Peyer's patch (tissue), 4 donors: ENCODE measurements at regions not wholly inside any gene's neighbourhood (a gene's known extent, or its start where the extent isn't known, plus 50 kb on each side); places are given as distances from the start of the nearest gene placed in this dataset.

Experiments
- DNase-seq, 3 donors: peaks; one replicate each; pipeline ENCODE4 v3.0.0-alpha.2; 2017 to 2019
- H3K27ac ChIP-seq, 4 donors: fragments of 200-600 bp; sonication (generic); one replicate each; pipeline ENCODE4 v1.5.1; 2016 to 2019
- H3K27me3 ChIP-seq, 2 donors: fragments of 200-600 bp; sonication (generic); one replicate each; pipeline ENCODE4 v1.5.1; 2019
- H3K36me3 ChIP-seq, 3 donors: fragments of 200-600 bp; sonication (generic); one replicate each; pipeline ENCODE4 v1.5.1; 2016 to 2019
- H3K4me1 ChIP-seq, 4 donors: fragments of 200-600 bp; sonication (generic); one replicate each; pipeline ENCODE4 v1.5.1; 2016 to 2019
- H3K4me3 ChIP-seq, 4 donors: fragments of 200-600 bp; sonication (generic); 1 replicate in 3 of 4; 2 replicates in 1 of 4; pipeline ENCODE4 v1.5.1; 2016 to 2019; ENCODE audit warnings: mild to moderate bottlenecking in 1 of 4
- H3K9me3 ChIP-seq, 4 donors: fragments of 200-600 bp; sonication (generic); one replicate each; pipeline ENCODE4 v1.5.1; 2016 to 2019; ENCODE audit warnings: mild to moderate bottlenecking in 1 of 4
- POLR2A ChIP-seq, 2 donors: fragments of 450-650 bp; IDR thresholded peaks; one replicate each; pipeline ENCODE4 v1.5.1; 2017; ENCODE audit warnings: antibody characterized with exemption in 2 of 2, mild to moderate bottlenecking in 2 of 2, moderate library complexity in 2 of 2
- TF ChIP-seq, protein P1 (sequence below), 6 experiments: fragments of 450-650 bp in 4 of 6; fragments of 200-600 bp in 2 of 6; sonication (generic) in 1 of 6; IDR thresholded peaks; one replicate each; pipeline ENCODE4 v1.5.1; 2017 to 2019; ENCODE audit warnings: antibody characterized with exemption in 6 of 6, mild to moderate bottlenecking in 3 of 6, moderate library complexity in 1 of 6

DNA sequence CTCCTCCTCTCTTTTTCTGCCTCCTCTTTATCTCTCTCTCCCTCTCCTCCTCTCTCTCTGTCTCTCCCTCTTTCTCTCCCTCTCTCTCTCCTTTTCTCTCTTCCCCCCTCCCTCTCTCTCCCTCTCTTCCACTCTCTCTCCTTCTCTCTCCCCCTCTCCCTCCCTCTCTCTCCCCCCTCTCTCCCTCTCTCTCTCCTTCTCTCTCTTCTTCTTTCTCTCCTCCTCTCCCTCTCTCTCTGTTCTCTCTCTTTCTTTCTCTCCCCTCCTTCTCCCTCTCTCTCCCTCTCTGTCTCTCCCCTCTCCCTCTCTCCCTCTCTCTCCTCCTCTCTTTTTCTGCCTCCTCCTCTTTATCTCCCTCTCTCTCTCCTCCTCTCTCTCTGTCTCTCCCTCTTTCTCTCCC is 197.4 kb downstream of the UQCRFS1 start:
- DNase-seq, result no peak
- no peak overlapping the region for H3K4me3 ChIP-seq
- no peak overlapping the region for H3K27ac ChIP-seq
- no peaks in the 10 kb centered on the region for H3K36me3 ChIP-seq
- H3K4me1 ChIP-seq, result no peaks in the 10 kb centered on the region
- H3K27me3 ChIP-seq, result no peaks in the 10 kb centered on the region
- TF ChIP-seq POLR2A (IDR thresholded peaks at IDR 0.05), result no peak
- TF ChIP-seq, protein P1, sequence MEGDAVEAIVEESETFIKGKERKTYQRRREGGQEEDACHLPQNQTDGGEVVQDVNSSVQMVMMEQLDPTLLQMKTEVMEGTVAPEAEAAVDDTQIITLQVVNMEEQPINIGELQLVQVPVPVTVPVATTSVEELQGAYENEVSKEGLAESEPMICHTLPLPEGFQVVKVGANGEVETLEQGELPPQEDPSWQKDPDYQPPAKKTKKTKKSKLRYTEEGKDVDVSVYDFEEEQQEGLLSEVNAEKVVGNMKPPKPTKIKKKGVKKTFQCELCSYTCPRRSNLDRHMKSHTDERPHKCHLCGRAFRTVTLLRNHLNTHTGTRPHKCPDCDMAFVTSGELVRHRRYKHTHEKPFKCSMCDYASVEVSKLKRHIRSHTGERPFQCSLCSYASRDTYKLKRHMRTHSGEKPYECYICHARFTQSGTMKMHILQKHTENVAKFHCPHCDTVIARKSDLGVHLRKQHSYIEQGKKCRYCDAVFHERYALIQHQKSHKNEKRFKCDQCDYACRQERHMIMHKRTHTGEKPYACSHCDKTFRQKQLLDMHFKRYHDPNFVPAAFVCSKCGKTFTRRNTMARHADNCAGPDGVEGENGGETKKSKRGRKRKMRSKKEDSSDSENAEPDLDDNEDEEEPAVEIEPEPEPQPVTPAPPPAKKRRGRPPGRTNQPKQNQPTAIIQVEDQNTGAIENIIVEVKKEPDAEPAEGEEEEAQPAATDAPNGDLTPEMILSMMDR (IDR thresholded peaks at IDR 0.05), result no peak
- H3K9me3 ChIP-seq, result no peaks in the 10 kb centered on the region

DNA sequence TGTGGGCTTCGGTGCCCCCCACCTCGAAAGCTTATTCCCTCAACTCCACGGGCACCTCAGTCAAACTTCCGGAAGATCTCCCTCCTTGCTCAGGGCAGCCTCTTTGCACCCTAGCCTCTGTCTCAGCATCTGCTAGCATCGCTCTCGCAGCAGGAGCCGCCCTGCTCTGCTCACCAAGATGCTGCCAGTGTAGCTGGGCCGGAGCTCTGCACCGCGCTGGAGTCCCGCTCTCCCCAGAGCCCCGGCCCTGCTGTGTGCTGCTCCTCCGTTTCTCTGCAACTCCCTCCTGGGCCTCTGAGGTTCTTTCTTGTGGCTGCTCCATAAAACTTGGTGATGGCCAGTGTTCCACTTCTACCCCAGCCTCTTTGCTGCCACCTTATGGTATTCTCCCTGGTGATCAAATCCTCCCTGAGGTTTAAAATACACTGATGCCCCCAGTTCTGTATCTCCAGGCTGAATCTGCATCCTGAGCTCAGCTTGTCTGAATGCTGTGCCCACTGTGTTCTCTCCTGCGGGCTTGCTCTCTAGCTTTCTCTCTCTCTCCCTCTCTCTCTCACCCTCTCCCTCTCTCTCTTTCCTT is 198.0 kb downstream of the UQCRFS1 start:
- no peak for TF ChIP-seq POLR2A (IDR thresholded peaks at IDR 0.05)
- TF ChIP-seq, protein P1 (IDR thresholded peaks at IDR 0.05), result no peak
- no peaks in the 10 kb centered on the region for H3K36me3 ChIP-seq
- no peak for DNase-seq

DNA sequence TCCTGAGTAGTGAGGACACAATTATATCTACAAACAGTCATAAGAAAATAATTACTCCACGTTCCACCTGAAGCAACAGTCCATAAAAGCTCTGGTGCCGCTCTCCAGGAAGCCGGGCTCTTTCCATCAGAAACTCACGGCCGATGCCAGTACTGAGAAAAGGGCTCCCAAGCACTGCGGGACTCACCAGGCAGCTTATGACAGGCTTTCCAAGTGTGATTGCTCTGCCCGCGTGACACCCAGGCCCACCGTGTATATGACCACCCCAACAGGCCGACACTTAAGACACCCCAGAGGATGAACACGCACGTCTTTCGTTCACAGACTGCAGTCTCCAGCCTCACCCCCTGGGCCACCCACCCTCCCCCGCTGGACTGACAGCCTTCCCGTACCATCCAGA is 199.0 kb downstream of the UQCRFS1 start:
- Histone ChIP-seq H3K27ac (no peak overlapping the region), H3K27me3 (no peaks in the 10 kb centered on the region), H3K9me3 (no peaks in the 10 kb centered on the region), H3K4me1 (no peaks in the 10 kb centered on the region), H3K36me3 (no peaks in the 10 kb centered on the region), H3K4me3 (no peak overlapping the region)
- TF ChIP-seq, protein P1 (IDR thresholded peaks at IDR 0.05), result no peak
- no peak for TF ChIP-seq POLR2A (IDR thresholded peaks at IDR 0.05)
- no peak for DNase-seq

More for the DNA sequence above, 198.0 kb downstream of the UQCRFS1 start:
- Histone ChIP-seq H3K4me3 (no peak overlapping the region), H3K9me3 (no peaks in the 10 kb centered on the region), H3K27me3 (no peaks in the 10 kb centered on the region), H3K27ac (no peak overlapping the region), H3K4me1 (no peaks in the 10 kb centered on the region)

DNA sequence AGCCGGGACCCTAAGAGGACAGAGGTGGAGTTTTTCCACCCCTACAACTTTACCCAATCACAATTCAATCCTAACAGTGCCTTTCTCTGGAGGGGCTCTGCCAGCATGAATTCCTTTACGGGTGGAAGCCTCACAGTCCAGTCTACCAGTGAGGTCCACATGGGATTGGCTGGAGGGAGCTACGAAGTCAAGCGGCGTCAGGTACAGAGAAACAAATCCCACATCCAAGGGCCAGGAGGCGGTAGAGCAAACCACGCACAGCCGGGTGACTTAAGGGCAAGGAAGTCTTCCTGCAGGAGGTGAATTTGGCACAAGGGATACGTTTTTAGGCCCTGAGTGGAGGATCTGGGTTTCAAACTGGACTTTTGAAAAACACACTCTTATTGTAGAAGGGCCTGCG is 199.6 kb downstream of the UQCRFS1 start:
- DNase-seq, result no peak
- no peak overlapping the region for H3K4me3 ChIP-seq

DNA sequence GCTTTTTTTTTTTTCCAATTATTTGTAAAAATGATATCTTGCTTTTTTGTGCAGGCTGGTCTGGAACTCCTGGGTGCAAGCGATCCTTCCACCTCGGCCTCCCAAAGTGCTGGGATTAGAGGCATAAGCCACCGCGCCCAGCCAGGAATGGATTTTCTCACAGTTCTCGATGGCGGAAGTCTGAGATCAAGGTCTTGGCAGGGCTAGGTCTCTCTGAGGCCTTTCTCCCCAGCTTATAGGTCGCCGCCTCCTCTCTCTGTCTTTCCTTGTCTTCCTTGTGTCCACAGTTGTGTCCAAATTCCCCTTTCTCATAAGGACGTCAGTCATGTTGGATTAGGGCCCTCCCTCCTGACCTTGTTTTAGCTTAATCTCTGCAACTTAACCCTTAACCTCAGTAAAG is 200.5 kb downstream of the UQCRFS1 start:
- no peak for DNase-seq
- no peaks in the 10 kb centered on the region for H3K36me3 ChIP-seq
- no peak overlapping the region for H3K4me3 ChIP-seq
- no peaks in the 10 kb centered on the region for H3K9me3 ChIP-seq
- no peaks in the 10 kb centered on the region for H3K4me1 ChIP-seq
- TF ChIP-seq, protein P1 (IDR thresholded peaks at IDR 0.05), result no peak
- no peak for TF ChIP-seq POLR2A (IDR thresholded peaks at IDR 0.05)
- H3K27me3 ChIP-seq, result no peaks in the 10 kb centered on the region
- no peak overlapping the region for H3K27ac ChIP-seq

More for the DNA sequence above, 199.6 kb downstream of the UQCRFS1 start:
- TF ChIP-seq, protein P1 (IDR thresholded peaks at IDR 0.05), result no peak
- TF ChIP-seq POLR2A (IDR thresholded peaks at IDR 0.05), result no peak
- no peaks in the 10 kb centered on the region for H3K36me3 ChIP-seq
- no peak overlapping the region for H3K27ac ChIP-seq
- H3K4me1 ChIP-seq, result no peaks in the 10 kb centered on the region
- no peaks in the 10 kb centered on the region for H3K27me3 ChIP-seq
- H3K9me3 ChIP-seq, result no peaks in the 10 kb centered on the region

DNA sequence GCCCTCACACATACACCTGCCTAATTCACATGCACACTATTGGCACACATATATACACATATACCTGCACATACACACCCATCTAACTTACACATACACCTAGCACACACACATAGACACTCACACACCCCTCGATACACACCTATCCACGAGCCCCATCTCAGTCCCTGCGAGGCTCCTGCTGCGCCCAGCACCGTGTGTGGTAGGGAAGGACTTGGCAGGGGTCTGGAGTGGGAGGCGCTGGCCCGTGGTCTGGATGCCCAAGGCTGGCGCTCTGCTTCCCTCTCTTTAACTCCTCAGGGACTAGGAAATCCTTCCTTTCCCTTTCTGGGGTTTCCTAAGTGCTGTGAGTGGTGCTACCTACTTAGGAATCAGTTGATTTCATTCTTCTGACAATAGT is 202.7 kb downstream of the UQCRFS1 start:
- DNase-seq, result no peak
- TF ChIP-seq, protein P1 (IDR thresholded peaks at IDR 0.05), result no peak
- no peak for TF ChIP-seq POLR2A (IDR thresholded peaks at IDR 0.05)

More for the DNA sequence above, 202.7 kb downstream of the UQCRFS1 start:
- H3K9me3 ChIP-seq, result no peaks in the 10 kb centered on the region
- no peak overlapping the region for H3K27ac ChIP-seq
- no peaks in the 10 kb centered on the region for H3K36me3 ChIP-seq
- H3K4me3 ChIP-seq, result no peak overlapping the region
- H3K4me1 ChIP-seq, result no peaks in the 10 kb centered on the region
- H3K27me3 ChIP-seq, result no peaks in the 10 kb centered on the region
